LNCaP clone FGC (cell line): ENCODE measurements at regions not wholly inside any gene's neighbourhood (a gene's known extent, or its start where the extent isn't known, plus 50 kb on each side); places are given as distances from the start of the nearest gene placed in this dataset.
A peak's percentile ranks its signal among the peaks of the same experiment; 100 is the strongest.

ENCODE experiments used
- DNase-seq: peaks from one replicate; pipeline ENCODE4 v3.0.0-alpha.2; 2011; ENCODE audit warnings: low read depth
- H3K4me3 ChIP-seq: 2 replicates; pipeline ENCODE4 v1.5.1; 2011; ENCODE audit warnings: mild to moderate bottlenecking, low read depth, low read length, control low read depth
- TF ChIP-seq, protein P1 (sequence below): IDR thresholded peaks from 2 replicates; pipeline ENCODE4 v1.5.1; 2012; ENCODE audit warnings: mild to moderate bottlenecking; ENCODE audit not compliant: control insufficient read depth, insufficient read depth; ENCODE audit errors: extremely low read depth

DNA sequence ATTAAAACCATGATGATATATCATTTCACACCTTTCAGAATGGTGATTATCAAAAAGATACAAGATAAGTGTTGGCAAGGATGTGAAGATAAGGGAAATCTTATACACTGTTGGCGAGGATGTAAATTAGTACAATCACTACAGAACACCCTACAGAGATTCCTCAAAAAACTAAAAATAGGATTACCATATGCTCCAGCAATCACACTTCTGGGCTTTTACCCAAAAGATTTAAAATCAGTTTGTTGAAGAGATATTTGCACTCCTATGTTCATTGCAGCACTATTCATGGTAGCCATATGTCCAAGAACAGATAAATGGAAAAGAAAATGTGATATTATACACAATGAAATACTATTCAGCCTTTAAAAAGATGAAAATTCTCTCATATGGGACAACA, 240.4 kb downstream of the GABRG1 start:
- DNase-seq: no peak
- H3K4me3 ChIP-seq: no peak overlapping the region
- TF ChIP-seq, protein P1, sequence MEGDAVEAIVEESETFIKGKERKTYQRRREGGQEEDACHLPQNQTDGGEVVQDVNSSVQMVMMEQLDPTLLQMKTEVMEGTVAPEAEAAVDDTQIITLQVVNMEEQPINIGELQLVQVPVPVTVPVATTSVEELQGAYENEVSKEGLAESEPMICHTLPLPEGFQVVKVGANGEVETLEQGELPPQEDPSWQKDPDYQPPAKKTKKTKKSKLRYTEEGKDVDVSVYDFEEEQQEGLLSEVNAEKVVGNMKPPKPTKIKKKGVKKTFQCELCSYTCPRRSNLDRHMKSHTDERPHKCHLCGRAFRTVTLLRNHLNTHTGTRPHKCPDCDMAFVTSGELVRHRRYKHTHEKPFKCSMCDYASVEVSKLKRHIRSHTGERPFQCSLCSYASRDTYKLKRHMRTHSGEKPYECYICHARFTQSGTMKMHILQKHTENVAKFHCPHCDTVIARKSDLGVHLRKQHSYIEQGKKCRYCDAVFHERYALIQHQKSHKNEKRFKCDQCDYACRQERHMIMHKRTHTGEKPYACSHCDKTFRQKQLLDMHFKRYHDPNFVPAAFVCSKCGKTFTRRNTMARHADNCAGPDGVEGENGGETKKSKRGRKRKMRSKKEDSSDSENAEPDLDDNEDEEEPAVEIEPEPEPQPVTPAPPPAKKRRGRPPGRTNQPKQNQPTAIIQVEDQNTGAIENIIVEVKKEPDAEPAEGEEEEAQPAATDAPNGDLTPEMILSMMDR: no peak

DNA sequence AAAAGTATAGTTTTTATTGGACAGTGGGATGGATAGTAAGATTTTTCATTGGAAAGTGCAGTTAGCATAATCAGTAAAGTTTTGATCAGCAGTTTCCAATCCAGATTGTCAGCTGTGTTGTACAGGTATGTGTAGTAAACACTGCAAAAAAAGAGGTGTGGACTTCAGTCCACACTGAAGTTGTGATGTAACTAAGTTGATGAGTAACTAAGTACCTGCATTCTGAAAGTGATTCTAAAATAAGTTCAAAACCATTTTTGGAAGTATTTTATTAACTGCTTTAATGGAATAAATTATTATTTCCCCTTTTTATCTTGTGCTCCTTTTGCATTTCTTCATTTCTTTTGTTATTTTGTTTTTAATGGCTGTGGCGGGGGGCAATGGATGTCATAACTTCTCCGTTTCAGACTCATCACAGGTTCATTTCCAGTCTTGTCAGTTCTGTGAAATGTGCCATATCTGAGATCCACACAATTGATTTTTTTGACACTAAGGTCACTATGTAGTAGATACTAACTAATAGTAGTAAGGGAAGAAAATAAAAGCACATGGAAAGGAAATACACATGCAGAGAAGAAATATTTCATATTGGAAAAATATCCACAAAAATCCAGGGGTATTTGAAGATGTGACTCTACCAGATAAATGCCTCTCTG, 247.5 kb downstream of the GABRG1 start:
- no peak for DNase-seq
- no peak overlapping the region for H3K4me3 ChIP-seq
- TF ChIP-seq, protein P1: no peak

- no peak overlapping the region for H3K4me3 ChIP-seq
- TF ChIP-seq, protein P1: no peak
- DNase-seq: peak; percentile 30
These were observed 254.7 kb downstream of the GABRG1 start for GRCh38 chr4:45869184-45869583.

DNA sequence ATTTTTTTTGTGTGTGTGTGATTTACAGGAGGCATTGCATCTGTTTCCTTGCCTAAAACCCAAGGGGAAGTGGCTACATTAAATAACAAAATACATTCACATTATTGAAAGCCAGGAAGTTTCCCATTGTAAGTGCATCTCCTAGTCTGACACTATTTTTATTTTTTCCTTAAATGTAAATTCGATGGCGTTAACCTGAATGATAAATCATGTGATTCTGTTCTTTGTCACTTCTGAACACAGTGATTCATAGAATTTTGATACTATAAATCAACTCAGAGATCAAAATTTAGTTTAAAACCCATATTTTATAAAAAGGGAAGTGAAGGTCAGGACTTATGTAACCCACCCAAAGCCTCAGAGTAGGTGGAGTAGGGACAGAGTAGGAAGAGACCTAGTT, 258.1 kb downstream of the GABRG1 start:
- no peak for DNase-seq
- TF ChIP-seq, protein P1: no peak
- no peak overlapping the region for H3K4me3 ChIP-seq

GRCh38 chr4:45855857-45856256, 268.0 kb downstream of the GABRG1 start:
- DNase-seq: no peak
- no peak overlapping the region for H3K4me3 ChIP-seq
- TF ChIP-seq, protein P1: no peak

GRCh38 chr4:45846016-45846415, 277.8 kb downstream of the GABRG1 start:
- DNase-seq: no peak
- TF ChIP-seq, protein P1: no peak
- no peak overlapping the region for H3K4me3 ChIP-seq

DNA sequence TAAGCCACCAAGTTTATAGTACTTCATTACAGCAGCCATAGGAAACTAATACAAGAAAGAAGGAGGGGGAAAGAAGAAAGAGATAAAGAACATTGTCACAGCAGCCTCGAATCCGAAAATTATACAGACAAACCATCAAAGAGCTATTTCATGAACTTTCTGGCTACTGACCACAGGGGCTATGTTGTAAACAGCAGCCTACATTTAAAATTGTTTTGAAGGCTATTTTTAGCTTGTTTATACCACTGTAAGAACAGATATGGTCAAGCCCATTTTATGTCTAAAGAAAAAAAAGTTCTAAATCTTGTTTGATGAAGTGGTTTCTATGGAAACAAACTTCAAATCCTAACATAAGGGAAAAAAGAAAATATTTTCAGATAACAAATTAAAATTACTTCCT, 282.1 kb downstream of the GABRG1 start:
- DNase-seq: no peak
- no peak overlapping the region for H3K4me3 ChIP-seq
- TF ChIP-seq, protein P1: no peak
